Fibroblast of lung (primary cell): ENCODE measurements at regions not wholly inside any gene's neighbourhood (a gene's known extent, or its start where the extent isn't known, plus 50 kb on each side); places are given as distances from the start of the nearest gene placed in this dataset.

Experiments used
- DNase-seq, 2 donors: peaks; one replicate each; pipeline versions ENCODE4 v3.0.0 to v3.0.0-alpha.2; 2010; ENCODE audit warnings: low read depth in 2 of 2
- H2AFZ ChIP-seq: 2 replicates; pipeline ENCODE4 v1.5.1; 2012; ENCODE audit warnings: low read length, control low read depth, inconsistent platforms
- H3K27ac ChIP-seq: 2 replicates; pipeline ENCODE4 v1.5.1; 2011; ENCODE audit warnings: low read length, control low read depth; ENCODE audit not compliant: insufficient read depth
- H3K27me3 ChIP-seq: 2 replicates; pipeline ENCODE4 v1.5.1; 2011; ENCODE audit warnings: mild to moderate bottlenecking, low read length; ENCODE audit not compliant: control insufficient read depth, insufficient read depth
- H3K36me3 ChIP-seq: 2 replicates; pipeline ENCODE4 v1.5.1; 2011; ENCODE audit warnings: low read length; ENCODE audit not compliant: control insufficient read depth, insufficient read depth
- H3K4me1 ChIP-seq: 2 replicates; pipeline ENCODE4 v1.5.1; 2011; ENCODE audit warnings: low read length; ENCODE audit not compliant: control insufficient read depth, insufficient read depth; ENCODE audit errors: extremely low read depth
- H3K4me2 ChIP-seq: 2 replicates; pipeline ENCODE4 v1.5.1; 2011; ENCODE audit warnings: low read length, control low read depth; ENCODE audit not compliant: insufficient read depth; ENCODE audit errors: extremely low read depth
- H3K4me3 ChIP-seq, 4 experiments: fragments of 200-600 bp in 1 of 4; sonication (generic) in 1 of 4; replicated peaks in 1 of 4; 2 replicates each; pipeline ENCODE4 v1.5.1; 2011 to 2016; ENCODE audit warnings: low read length in 4 of 4, low read depth in 3 of 4, mild to moderate bottlenecking in 3 of 4, control low read depth in 2 of 4, inconsistent platforms in 1 of 4, mixed read lengths in 1 of 4; ENCODE audit not compliant: insufficient read depth in 1 of 4; ENCODE audit errors: control extremely low read depth in 1 of 4
- H3K79me2 ChIP-seq: 2 replicates; pipeline ENCODE4 v1.5.1; 2012; ENCODE audit warnings: mild to moderate bottlenecking, low read length, inconsistent platforms; ENCODE audit not compliant: control insufficient read depth, insufficient read depth
- H3K9ac ChIP-seq: 2 replicates; pipeline ENCODE4 v1.5.1; 2011; ENCODE audit warnings: mild to moderate bottlenecking, low read length, control low read depth; ENCODE audit not compliant: insufficient read depth
- H3K9me3 ChIP-seq: 2 replicates; pipeline ENCODE4 v1.5.1; 2012; ENCODE audit warnings: low read depth, low read length; ENCODE audit not compliant: control insufficient read depth, insufficient read depth
- H4K20me1 ChIP-seq: 2 replicates; pipeline ENCODE4 v1.5.1; 2011; ENCODE audit warnings: low read length; ENCODE audit not compliant: control insufficient read depth, insufficient read depth; ENCODE audit errors: extremely low read depth
- EZH2 ChIP-seq: IDR thresholded peaks from 2 replicates; pipeline ENCODE4 v1.5.1; 2012; ENCODE audit warnings: low read length, control low read depth, mild to moderate bottlenecking; ENCODE audit errors: missing control alignments
- TF ChIP-seq, protein P1 (sequence below), 2 donors: IDR thresholded peaks in 1 of 2; conservative IDR thresholded peaks in 1 of 2; 1 replicate in 1 of 2; 2 replicates in 1 of 2; pipeline ENCODE4 v1.5.1; 2011 to 2012; ENCODE audit warnings: low read length in 2 of 2, control low read depth in 1 of 2, inconsistent platforms in 1 of 2, low read depth in 1 of 2, mild to moderate bottlenecking in 1 of 2

GRCh38 chr21:31398574-31398973 is 54.5 kb upstream of the TIAM1 start:
- H4K20me1 ChIP-seq: no peaks in the 10 kb centered on the region

DNA sequence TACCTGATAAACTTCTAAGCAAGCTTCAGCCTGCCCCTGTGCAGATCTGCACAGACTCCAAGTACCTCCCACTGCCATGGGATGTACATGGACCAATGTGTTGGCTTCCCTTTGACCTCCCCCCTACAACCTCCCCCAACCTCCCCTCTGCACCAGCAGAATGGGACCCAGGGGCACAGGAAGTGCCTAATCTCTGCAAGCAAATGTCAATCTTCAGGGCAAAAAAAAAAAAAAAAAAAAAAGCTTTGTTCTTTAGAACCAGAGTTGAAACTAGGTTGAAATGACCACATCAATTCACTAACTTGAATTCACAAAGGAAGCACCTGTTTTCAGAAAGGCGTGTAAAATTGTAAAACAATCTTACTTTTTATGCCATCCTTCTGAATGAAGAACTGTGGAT is 53.9 kb upstream of the TIAM1 start:
- no peak for TF ChIP-seq EZH2
- TF ChIP-seq, protein P1, sequence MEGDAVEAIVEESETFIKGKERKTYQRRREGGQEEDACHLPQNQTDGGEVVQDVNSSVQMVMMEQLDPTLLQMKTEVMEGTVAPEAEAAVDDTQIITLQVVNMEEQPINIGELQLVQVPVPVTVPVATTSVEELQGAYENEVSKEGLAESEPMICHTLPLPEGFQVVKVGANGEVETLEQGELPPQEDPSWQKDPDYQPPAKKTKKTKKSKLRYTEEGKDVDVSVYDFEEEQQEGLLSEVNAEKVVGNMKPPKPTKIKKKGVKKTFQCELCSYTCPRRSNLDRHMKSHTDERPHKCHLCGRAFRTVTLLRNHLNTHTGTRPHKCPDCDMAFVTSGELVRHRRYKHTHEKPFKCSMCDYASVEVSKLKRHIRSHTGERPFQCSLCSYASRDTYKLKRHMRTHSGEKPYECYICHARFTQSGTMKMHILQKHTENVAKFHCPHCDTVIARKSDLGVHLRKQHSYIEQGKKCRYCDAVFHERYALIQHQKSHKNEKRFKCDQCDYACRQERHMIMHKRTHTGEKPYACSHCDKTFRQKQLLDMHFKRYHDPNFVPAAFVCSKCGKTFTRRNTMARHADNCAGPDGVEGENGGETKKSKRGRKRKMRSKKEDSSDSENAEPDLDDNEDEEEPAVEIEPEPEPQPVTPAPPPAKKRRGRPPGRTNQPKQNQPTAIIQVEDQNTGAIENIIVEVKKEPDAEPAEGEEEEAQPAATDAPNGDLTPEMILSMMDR (conservative IDR thresholded peaks at IDR 0.05 in 1 of 2, IDR thresholded peaks at IDR 0.05 in 1 of 2; ENCODE audit: low read depth in 1 of 2, low read length in 2 of 2): no peak
- Histone ChIP-seq H3K4me1 (no peaks in the 10 kb centered on the region), H3K27ac (no peak overlapping the region), H3K4me3 (no peak overlapping the region), H3K9me3 (no peaks in the 10 kb centered on the region), H4K20me1 (no peaks in the 10 kb centered on the region), H3K36me3 (no peaks in the 10 kb centered on the region), H3K27me3 (no peaks in the 10 kb centered on the region), H2AFZ (no peak overlapping the region), H3K79me2 (no peaks in the 10 kb centered on the region), H3K9ac (no peak overlapping the region), H3K4me2 (no peak overlapping the region)
- DNase-seq: no peak

More at GRCh38 chr21:31398574-31398973, 54.5 kb upstream of the TIAM1 start:
- Histone ChIP-seq H3K27ac (no peak overlapping the region), H2AFZ (no peak overlapping the region), H3K4me2 (no peak overlapping the region), H3K9ac (no peak overlapping the region), H3K4me1 (no peaks in the 10 kb centered on the region), H3K9me3 (no peaks in the 10 kb centered on the region), H3K79me2 (no peaks in the 10 kb centered on the region), H3K27me3 (no peaks in the 10 kb centered on the region), H3K36me3 (no peaks in the 10 kb centered on the region), H3K4me3 (no peak overlapping the region)
- DNase-seq: no peak
- TF ChIP-seq, protein P1 (conservative IDR thresholded peaks at IDR 0.05 in 1 of 2, IDR thresholded peaks at IDR 0.05 in 1 of 2; ENCODE audit: low read depth in 1 of 2, low read length in 2 of 2): no peak
- TF ChIP-seq EZH2: no peak

- H3K27me3 ChIP-seq: no peaks in the 10 kb centered on the region
- TF ChIP-seq, protein P1 (conservative IDR thresholded peaks at IDR 0.05 in 1 of 2, IDR thresholded peaks at IDR 0.05 in 1 of 2; ENCODE audit: low read depth in 1 of 2, low read length in 2 of 2): no peak
- TF ChIP-seq EZH2: no peak
- no peaks in the 10 kb centered on the region for H3K9me3 ChIP-seq
- no peak overlapping the region for H3K4me2 ChIP-seq
- no peak overlapping the region for H3K4me3 ChIP-seq
- peak in 1 of 2 donors; percentile 12 for DNase-seq
- H3K9ac ChIP-seq: no peak overlapping the region
- H3K4me1 ChIP-seq: no peaks in the 10 kb centered on the region
- no peaks in the 10 kb centered on the region for H3K36me3 ChIP-seq
- no peak overlapping the region for H3K27ac ChIP-seq
- H4K20me1 ChIP-seq: no peaks in the 10 kb centered on the region
- no peaks in the 10 kb centered on the region for H3K79me2 ChIP-seq
- H2AFZ ChIP-seq: no peak overlapping the region
Measured at GRCh38 chr21:31397515-31397926, 53.5 kb upstream of the TIAM1 start.
